COLO829 (cell line): ENCODE measurements at regions not wholly inside any gene's neighbourhood (a gene's known extent, or its start where the extent isn't known, plus 50 kb on each side); places are given as distances from the start of the nearest gene placed in this dataset.
"Not testable (repeated sequence)": the region's sequence is repeated elsewhere in the genome, so short reads cannot be mapped to it uniquely, and the experiment has no call there.

ENCODE experiments used
- DNase-seq: peaks from one replicate; pipeline ENCODE4 v3.0.0; 2012; ENCODE audit warnings: low spot score

DNA sequence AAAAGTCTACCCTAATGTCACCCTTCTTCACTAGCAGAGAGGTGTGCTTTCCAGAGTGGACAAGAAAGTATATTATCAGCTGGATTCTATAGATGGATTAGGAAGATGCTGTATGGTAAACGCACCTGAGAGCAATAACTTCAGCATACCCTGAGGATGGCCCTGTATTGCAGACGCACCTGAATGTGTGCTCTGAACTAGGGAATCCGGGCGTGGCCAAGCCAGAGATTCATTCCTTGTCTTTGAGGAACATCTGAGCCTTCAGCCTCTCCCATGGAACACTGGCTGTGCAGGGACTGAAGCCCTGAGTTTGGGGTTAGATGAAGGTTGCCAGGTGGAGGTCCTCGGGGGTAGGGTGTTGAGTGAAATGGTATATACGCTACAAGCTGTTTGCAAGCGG is 66.2 kb upstream of the NFE2L3 start:
- DNase-seq, result no peak

DNA sequence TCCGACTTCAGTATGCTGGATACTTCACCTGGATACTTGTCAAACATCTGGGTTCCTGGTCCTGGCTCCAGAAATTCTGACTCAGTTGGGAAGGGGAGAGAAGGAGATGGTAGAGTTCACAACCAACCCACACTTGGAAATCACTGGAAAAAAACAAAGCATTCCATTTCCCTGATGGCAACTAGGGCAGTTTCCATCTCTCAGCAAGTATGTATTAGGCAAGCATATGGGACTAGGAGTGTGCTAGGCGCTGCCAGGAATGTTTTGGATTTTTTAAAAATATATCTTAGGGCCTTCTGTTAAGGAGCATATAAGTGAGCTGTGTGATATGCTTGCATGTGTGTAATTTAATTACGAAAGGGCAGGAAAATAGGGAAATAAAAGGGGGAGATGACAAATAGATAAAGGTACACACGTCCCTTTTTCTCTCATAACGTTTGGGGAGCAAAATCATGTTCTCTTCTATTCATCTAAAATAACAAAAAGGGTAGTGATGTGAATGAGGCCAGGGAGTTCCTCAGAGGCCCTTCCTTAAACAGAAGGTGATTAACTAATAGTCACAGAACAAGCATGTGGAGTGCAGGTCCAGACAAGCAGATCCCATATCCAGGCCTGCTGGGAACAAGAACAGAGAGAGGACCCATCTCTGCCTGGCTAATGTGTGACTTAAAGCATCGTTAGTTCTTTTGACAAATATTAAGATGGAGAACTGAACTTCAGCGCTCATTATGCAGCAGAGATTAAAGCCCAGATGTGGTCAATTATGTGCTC is 64.5 kb upstream of the NFE2L3 start:
- no peak for DNase-seq

DNA sequence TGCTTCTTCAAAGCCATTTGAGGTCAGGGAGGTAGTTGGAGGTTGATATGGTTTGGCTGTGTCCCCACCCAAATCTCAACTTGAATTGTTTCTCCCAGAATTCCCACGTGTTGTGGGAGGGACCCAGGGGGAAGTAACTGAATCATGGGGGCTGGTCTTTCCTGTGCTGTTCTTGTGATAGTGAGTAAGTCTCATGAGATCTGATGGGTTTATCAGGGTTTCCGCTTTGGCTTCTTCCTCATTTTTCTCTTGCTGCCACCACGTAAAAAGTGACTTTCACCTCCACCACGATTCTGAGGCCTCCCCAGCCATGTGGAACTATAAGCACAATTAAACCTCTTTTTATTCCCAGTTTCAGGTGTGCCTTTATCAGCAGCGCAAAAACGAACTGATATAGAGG is 62.5 kb upstream of the NFE2L3 start:
- DNase-seq, result not testable (repeated sequence)

DNA sequence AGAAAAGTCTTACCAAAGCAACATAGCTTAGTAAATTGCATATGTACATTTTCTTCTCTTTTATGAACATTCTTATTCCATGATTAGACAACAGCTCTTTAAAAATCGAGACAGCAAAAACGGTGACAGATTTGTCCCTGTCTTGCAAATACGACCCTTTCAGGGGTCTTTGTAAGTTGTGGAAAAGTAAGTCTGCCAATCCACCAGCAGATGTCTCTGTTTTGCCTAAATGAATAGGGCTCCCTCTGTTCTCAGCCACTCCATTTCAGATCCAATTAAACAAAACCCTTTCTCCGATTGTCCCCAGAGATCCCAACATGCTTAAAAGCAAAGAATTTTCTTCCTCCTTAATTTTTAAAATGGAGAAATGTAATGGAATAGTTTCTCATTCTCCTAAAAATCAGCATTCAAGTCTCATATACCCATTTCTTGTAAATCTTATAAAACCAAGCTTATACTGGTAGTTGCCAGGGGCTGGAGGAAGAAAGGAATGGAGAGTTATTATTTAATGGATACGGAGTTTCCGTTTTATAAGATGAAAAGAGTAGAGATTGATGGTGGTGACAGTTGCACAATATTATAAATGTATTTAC is 61.0 kb upstream of the NFE2L3 start:
- DNase-seq, result peak; percentile 73

- no peak for DNase-seq
Measured at GRCh38 chr7:26091933-26092332, 60.1 kb upstream of the NFE2L3 start.

DNA sequence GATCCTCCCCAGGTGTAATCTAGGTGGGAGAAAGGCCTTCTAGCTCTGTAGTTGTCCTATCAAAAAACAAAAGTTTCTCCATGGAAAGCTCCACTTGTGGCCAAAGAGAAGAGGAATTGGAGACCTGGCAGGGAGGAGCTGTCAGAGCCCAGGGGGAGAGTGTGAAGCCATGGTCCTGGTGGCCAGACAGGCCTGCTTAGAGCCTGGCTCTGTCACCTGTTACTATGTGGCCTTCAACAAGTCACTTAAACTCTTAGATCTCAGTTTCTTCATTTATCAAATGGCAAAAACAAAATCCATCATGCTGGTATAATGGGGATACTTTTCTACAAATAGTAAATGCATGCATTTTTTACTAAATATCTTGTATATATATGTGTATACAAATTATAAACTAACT is 59.0 kb upstream of the NFE2L3 start:
- DNase-seq, result no peak

DNA sequence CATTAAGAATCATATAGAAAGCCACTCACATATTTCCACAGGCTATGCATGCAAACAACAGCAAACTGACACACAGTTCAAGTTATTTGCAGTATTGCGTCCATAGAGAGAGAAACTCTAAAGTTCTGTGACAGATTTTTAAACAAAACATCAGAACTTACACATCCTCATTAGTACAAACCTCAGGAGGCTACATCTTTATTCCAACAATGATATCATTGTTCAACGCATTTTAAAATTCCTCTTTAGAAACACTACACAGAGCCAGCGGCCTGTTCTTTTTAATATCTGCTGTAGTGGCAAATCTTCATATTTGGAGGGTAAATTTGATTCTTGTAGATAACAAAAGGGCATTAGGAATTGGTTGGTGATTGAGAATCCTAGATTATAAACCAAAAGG is 55.9 kb upstream of the NFE2L3 start:
- DNase-seq, result peak; percentile 87

DNA sequence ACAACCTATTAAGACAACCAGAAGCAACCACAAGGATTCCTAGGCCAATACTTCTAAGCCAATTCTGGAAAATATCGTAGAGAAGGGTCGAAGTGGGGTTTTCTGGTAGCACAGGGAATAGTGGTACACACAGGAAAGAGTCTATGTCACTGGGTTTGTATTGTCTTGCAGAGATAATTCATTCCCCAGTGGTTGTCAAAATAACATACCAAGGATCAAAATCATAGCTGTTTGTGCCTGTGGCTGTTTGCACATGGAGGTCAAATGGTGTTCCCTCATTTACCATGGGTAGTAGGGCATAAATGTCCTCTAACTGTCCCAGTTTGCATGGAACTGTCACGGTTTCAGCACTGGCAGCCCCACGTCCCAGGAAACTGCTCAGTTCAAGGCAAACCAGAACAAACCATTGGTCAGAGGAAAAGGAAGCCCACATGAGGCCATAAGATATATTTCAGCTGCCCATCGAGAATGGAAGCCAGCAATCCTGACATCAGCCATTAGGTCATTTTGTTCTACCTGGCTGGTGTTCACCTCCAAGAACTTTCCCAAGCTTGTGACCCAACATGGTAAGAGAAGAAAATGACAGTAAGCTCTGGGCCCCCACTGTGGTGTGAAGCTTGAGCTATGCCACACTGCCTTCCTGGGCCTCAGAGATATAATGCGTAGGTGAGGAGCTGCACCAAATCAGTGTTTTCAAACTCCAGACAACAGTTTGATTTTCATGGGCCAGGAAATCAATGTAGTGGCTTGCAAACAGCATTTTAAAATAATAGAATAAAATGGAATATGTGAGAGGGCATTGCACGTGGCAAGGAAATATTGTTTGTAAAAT is 53.9 kb upstream of the NFE2L3 start:
- no peak for DNase-seq

- no peak for DNase-seq
Measured at GRCh38 chr7:26099236-26099635, 52.8 kb upstream of the NFE2L3 start.

- DNase-seq, result no peak
Measured at GRCh38 chr7:26100406-26101339, 51.3 kb upstream of the NFE2L3 start.

DNA sequence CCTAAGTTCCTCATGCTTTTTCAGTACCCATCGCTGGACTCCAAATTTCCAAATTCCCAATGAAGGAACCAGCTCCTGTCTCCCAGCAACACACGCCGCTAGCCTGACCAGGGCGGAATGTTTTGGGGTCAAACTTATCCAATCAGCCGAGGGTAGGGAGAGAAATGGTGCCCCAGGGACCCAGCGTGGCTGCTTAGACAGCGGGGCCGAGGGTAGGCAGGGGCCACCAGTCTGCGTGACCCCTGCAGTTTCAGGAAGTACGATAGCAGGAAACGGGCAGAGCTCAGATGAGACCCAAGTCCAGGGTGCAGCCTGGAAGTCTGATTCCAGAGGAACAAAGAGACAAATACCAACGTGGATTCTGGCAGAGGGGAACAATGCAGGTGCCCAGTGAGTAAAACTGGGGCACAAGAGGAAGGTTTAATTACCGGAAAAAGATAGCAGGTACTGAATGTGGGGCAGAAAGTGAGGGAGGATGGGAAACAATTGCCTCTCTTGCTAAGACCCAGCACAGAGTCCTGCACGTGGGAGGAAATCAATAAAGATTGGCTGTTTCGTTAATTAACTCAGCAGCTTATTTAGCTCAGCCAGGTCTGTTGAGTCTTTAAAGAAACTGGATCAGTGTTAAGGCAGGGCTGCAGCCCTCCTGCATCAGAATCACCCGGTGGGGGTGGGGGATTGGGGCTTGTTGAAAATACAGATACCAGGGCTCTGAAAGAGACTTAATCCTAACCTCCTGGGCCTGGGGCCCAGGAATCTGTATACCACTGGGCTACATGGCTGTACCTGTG is 50.4 kb upstream of the NFE2L3 start:
- no peak for DNase-seq

DNA sequence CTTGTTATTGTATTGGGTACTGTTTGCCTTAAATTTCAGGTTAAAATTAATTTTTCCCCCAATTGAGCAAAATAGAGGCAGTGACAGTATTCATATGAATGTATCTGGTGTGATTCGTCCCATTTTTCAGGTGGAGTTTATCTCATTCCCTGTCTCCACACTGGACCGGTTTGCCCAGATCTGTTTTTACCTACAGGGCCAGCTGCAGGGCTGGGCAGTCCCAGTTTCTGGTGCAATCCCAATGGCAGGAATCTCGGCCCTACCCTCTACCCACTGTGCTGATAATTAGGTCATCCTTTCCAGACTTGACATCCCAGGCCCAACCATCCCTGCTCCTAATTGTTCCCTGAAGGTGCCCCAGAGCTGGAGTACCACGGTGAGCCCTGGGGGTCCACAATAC is 49.8 kb upstream of the NFE2L3 start:
- no peak for DNase-seq
